ENCODE measurements at regions not wholly inside any gene's neighbourhood (a gene's known extent, or its start where the extent isn't known, plus 50 kb on each side); places are given as distances from the start of the nearest gene placed in this dataset.
A peak's percentile ranks its signal among the peaks of the same experiment; 100 is the strongest.

DNA sequence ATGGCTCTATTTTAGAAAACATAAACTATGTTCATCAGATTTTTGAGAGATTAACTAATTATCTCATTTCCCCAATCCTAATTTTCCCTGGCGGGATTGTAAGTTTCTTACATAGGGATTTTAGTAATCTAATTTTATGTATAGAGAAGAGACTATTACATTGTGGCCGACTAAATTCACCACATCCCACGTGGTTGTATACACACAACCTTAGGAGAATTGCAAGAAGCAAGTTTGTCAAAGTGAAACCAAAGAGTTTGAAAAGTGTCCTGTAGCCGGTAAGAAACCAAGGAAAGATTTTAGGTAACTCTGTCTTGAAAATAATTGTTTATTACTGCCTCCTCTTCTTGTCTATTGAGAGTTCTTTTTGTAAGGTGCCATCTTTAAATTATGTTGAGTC lies 550.6 kb downstream of the LTN1 start:
- DNase-seq (ENCODE audit: low read depth in 4 of 4, low spot score in 3 of 4), result no peak

DNA sequence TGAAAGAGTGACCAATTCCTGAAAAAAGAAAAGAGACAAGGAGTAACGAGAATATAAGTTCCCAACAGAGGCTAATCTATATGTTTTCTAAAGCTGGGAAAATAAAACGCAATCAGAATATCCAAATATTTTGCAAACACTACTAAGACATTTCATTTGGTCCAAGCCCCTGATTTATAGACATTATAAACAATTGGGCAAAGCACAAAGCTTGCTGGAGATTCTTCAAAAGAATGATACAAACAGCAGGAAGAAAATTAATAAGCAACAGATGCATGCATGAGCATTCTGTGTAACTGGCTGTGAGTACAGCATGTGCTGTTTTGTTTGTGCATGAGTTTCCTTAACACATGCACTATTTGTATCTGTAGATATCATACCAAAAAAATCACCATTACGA lies 552.9 kb downstream of the LTN1 start:
- DNase-seq (ENCODE audit: low read depth in 4 of 4, low spot score in 3 of 4), result no peak

DNA sequence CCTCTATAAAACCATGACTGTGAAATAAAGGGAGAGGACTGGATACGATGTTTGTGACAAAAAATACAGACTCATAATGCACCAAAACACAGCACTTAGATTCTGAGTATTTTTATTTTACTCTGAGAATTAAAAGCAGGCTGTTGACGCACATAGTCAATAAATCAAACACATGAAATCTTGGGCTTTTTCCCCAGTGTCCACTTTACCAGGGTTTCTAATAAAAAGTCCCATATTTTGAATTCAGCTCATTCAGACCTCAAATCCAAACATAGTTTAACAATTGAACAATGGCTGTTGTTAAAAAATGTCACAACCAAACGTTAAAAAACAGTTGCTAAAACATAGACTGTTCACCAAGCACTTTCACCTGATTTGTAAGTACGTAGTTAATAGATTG lies 553.4 kb downstream of the LTN1 start:
- DNase-seq (ENCODE audit: low read depth in 4 of 4, low spot score in 3 of 4), result no peak

DNA sequence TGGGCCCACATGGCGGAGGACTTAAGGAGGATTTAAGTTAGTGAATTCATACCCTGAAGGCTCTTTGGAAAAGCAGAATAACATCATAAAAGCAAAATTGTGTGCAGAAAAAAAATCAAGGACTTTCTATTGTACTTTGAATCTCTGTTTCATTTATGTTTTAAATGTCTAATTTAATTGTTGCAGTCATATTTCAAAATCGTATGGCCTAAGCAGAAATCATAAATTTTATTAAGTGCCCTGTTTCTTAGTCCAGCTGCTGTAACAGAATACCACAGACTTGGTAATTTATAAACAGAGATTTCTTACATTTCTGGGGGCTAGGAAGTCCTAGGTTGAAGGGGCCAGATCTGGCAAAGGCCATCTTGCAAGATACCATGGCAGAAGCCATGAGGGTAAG lies 555.6 kb downstream of the LTN1 start:
- peak in 1 of 4 donors; percentile 44 for DNase-seq (ENCODE audit: low read depth in 4 of 4, low spot score in 3 of 4)

DNA sequence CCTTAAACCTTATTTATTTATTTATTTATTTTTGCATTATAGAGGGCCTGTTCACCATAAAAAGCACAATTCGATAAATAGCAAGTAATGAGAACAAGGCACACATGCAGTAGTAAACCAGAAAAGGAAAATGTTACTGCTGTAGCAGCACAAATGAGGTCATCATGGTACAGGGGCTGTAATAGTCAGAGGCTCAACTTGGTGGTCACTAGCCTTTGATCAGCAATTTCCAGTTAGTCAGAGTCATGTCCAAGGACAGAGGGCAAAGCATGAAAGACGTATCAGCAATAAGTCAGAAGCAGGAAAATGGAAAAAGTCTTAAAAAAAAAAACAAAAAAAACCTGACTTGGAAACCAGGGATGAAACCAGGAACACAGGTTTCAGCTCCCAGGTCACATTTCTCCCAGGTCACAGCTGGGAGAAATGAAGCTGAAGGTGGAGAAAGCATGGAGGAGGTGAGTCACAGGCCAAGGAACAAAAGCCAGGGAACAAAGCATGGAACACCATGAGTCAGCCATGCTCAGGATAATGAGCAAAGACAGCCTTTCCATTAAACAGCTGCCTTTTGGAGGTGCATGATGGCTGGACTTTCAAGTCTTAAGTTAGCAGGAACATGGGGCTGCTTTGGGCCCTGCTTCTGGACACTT lies 556.3 kb downstream of the LTN1 start:
- no peak for DNase-seq (ENCODE audit: low read depth in 4 of 4, low spot score in 3 of 4)

DNA sequence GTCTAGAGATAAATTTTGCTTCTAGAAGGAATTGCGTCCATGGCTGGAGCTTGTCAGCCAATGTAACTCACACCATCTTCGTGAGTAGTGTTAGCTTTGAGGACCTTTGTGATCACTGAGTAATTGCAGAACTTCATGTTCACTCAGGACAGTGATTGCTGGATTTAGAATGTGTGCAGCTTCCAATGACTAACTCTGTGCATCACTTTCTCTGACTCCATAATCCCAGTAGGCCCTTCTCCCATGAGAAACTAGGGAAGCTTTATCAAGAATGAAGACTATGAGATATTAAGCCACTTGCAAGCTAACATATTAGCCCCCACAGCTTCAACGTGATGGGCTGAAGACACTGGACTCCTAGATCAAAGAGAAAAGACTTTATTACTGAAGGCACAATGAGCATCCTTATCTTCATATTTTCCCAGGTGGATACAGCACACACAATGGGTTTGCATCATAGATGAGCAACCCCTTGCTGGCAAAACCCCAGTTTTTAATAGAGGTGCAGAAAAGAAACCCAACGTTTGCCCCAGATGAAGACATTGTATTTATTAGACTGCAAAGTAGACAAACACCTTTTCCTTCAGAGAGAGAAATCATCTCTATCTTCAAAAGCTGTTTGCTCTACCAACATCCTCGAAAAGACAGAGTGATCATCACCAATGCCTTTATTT lies 561.0 kb downstream of the LTN1 start:
- no peak for DNase-seq (ENCODE audit: low read depth in 4 of 4, low spot score in 3 of 4)

DNA sequence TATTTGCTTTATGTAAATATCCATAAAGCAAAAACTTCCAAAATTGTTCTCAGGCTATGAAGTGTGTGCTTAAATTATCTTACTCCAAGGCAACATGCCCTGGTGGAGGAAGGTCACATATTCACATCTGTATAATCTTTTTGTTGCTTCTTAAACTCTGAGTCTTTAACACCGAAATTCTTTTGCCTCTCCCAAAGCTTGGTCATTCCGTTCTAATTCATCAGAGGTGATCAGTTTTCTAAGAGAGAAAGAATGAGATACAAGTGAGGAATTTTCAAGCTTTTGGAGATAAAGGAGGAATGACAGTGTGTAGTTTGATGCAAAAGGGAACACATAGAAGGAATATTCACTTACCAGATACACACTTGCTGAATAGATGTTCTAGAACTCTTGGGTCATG lies 561.7 kb downstream of the LTN1 start:
- DNase-seq (ENCODE audit: low read depth in 4 of 4, low spot score in 3 of 4), result no peak

DNA sequence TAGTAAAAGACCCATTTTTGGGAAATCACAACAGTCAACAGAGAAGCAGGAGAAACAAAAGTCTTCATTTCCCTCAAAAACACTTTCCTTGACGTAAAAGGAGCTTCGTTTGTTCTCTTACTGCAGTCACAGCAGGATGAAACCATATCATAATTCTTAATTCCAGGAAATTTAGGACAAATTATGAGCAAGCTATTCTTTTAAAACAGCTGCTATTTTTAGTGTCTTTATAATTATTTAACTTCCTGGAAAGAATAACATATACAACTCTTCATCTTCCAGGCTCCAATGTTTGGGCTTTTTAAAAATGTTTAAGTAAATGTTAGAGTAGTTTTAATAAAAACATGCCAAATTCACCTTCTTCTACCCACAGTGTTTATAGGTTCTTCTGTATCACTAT lies 563.5 kb downstream of the LTN1 start:
- DNase-seq (ENCODE audit: low read depth in 4 of 4, low spot score in 3 of 4), result no peak

DNA sequence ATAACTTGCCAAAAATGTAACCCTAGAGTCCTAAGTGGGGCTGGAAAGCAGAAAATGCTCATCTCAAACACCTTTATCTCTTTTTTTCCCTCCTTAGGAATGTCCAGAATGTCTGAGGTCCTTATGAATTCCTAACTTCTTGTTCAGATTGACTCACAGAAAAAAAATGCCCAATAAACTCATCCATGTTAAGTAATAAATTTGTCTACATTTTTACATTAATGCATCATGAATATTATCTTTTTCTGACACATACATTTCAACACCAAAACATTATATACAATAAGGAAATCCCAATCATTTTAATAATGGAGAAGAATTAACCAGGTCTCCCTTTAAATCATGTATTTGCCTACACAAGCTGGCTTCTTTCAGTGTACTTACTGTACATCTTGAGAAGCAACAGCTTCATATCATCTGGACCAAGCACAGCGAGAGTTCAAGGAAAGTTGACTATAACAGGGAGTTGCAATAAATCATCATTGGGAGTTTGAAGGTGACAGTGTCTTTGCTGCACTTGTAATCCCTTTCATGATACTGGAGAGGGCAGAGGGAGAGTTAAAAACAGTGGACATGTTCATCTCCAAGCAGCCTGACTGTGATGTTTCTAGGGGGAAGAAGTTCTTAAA lies 565.2 kb downstream of the LTN1 start:
- no peak for DNase-seq (ENCODE audit: low read depth in 4 of 4, low spot score in 3 of 4)

DNA sequence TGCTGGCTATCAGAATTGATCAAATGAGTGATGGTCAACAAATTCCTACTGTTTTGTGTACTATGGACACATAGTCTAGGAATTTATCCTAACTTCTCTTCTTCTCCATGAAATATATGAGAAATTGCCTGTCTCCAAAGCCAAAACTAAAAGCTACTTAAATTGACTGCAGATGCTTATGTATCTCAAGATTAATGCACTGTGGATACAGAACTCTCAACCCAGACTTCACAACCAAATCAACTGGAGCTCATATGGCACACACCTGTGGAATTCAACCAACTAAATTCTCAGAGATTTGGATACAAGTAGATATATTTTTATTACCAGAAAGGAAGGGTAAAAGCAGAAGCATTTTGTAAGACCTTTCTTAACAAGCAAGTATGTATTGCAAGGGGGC lies 566.1 kb downstream of the LTN1 start:
- DNase-seq (ENCODE audit: low read depth in 4 of 4, low spot score in 3 of 4), result no peak

DNA sequence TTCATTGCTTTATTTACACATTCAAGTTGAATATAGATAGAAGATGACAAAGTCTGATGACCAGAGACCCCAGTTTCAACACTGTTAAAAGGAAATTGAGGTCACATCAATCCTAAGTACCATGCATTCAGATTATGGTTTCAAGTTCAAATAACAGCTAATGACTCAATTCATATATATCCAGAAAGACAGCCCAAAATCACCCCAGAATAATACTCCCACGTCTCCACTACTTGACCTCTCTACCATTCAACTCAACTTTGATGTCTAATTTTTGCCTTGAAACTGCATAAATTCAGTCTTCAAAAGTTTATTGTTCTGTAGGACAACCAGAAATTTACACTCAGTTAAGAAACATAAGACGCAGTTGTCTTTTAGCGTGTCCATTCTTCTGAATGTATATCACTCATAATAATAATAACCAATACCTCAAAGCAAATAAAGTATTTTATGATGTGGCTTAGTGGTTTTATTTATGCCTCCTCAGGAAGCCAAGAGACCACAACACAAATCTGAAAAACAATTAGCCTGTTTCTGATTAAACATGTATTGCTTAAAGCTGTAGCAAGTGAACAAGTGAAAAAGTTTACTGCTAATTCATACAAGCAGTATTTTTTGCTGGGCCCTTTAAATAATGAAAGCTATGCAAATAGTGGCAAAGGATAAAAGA lies 569.0 kb downstream of the LTN1 start:
- no peak for DNase-seq (ENCODE audit: low read depth in 4 of 4, low spot score in 3 of 4)

DNA sequence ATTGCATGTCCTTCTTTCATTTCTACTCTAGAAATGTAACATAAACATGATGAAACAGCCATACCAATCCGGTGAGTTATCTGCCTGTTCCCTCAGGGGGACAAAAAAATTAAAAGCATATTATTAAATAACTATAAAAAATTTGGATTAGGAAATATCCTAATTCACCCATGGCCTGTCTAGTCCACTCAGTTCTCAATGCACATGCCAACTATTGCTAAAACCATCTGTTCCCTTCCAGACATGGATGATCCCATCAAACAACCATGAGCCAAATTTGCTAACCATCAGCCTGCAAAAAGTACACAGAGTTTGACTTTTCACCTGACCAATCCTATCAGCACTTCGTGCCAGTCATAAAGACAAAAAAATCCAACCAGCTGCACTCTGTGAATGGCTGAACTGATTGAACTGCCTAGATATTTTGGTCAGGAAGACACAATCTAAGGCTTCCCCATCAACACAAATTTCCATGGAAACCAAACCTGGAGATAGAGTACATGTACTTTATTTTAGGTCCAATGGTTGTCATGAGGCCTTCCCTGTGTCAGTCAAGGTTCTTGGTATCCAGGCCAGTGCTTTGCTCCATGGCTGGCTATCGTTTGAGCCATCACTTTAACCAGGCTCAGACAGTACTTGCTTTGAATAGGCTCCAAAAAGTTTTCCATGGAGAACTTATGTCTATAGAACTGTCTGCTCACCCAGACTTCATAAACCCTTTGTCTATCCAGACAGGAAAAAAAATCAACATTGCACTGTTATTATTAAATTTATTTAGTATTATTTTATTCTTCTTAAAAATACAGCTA lies 570.8 kb downstream of the LTN1 start:
- DNase-seq (ENCODE audit: low read depth in 4 of 4, low spot score in 3 of 4), result no peak

DNA sequence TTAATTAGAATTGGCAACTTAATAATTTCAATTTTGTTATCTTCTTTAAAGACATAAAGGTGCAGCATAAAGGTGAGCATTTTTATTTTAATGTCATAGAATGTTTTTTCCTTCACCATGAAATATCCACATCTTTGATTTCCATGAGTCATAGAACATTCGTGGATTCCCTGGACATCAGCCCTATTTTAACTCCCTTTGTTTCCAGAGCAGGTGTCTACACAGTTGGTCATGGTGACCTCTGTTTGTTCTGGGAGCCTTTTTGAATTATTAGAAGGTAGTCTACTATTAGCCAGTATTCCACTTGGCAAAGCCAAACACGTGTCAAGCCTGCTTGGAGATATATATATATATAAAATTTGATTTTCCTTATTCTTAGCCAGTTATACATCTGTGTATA lies 572.9 kb downstream of the LTN1 start:
- no peak for DNase-seq (ENCODE audit: low read depth in 4 of 4, low spot score in 3 of 4)

DNA sequence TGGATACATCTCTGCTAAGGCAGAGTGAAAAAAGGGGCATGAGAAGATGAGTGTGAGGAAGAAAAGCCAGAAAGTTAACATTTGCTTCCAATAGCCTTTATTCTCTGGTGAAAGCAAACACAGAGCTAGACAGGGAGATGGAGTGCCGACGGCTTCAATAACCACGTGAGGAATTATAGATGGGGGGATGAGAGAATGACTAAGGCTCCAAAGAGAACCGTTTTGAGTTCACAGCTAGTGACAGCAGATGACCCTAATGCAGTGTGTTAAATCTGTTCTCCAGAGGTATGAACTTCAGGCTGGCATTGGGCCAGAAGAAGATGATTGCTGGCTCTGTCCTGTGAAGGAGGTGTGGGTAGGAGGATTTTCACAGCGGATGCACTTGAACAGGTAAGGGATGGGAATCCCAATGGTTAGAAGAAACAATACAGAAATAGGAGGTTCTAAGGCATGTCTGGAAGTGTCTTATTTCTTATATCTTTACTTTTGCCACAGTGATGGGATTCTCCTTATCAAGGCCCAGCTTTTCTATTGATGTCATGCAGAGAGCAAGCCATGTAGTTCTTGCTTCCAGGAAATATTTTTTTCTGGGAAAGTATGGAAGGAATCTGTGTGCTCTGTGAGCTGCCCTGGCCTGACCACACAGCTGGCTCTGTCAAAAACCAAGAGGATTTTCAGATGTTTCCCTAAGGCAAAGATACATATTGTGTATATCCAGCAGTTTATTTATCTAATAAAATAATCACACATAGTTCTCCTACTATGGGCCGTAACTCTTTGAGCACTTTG lies 573.8 kb downstream of the LTN1 start:
- DNase-seq (ENCODE audit: low read depth in 4 of 4, low spot score in 3 of 4), result no peak

DNA sequence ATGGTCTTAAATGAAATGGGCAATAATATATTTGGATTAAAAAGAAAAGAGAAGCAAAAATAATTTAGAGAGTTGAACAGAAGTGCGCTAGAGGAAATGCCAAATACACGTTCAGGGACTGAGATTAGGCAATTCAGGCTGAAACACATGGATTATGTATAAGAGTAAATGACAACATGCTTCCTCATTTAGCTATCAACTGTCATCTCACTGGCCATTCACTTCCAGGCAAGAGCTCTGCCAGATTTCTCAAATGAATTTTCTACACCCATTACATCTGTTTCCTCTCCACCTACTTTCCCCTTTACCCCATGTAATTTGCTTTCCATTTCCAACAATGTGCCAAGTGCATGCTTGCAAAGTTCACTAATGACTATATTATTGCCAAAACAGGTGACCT lies 582.4 kb downstream of the LTN1 start:
- no peak for DNase-seq (ENCODE audit: low read depth in 4 of 4, low spot score in 3 of 4)

DNA sequence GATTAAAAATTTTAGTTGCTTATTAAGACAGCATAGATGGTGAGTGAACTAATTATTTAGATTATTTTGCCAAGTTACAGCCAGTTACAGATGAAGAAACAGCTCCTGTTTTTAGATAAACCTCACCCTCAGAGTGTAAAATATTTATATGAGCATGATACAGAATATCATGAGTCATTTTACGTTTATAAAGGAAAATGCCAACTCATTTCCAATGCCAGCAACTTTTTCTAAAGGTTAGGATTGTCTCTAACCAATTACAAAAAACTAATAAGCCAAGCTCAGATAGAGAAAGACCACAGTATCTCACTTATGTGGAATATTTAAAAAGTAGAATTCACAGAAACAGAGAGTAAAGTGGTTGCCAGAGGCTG lies 590.1 kb downstream of the LTN1 start:
- DNase-seq (ENCODE audit: low read depth in 4 of 4, low spot score in 3 of 4), result no peak

DNA sequence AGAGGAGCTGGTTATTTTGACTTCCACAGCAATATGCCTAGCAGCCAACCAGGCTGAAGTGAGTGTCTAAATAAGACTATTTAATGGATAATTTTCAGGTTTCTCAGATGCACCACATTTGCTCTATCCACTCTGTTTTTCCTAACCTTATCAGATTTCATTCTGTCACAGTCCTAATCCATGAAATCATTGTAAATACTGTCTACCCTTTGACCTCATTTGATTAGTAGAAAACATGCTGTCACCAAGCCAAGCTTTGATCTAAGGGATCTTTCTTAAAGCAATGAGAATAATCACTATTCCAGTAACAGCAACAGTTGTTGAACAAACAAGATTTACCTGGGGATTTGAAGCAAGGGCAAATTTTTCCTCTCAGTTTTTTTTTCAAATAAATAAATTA lies 595.6 kb downstream of the LTN1 start:
- DNase-seq (ENCODE audit: low read depth in 4 of 4, low spot score in 3 of 4), result no peak

DNA sequence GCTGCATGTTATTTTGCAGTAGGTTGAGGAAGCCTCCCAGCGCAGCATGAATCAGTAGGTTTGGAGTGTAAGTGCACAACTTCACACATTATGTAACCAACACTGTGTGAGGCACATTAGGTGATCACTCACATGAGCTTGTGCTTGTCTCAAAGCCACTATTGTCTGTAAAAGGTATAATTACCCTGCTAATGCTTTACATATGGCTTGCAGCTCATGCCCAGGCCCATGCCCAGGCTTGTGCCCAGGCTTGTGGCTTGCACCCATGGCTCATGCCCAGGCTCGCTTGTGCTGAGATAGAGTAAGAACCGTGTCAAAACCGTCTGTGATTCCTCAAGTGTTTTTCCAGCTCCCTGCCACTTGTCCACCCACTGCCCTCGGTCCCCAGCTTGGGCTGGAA lies 596.3 kb downstream of the LTN1 start:
- no peak for DNase-seq (ENCODE audit: low read depth in 4 of 4, low spot score in 3 of 4)

DNA sequence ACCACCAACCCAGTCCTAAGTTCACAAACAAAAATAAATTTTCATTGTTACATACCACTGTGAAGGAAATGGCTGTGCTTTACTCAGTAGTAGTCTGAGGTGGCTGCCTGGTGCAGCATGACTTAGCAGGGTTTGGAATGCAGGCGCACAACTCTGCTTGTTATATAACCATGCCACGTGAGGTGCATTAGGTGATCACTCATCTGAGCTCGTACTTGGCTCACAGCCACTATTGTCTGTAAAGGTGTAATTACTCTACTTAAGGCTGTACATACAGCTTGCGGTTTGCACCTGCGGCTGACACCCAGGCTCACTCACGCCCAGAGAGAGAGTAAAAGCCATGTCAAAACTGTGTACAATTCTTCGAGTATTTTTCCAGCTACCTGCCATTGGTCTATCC lies 599.4 kb downstream of the LTN1 start:
- peak in 3 of 4 donors; percentile 44 to 65 (median 60) for DNase-seq (ENCODE audit: low read depth in 4 of 4, low spot score in 3 of 4)
